M059J (cell line): ENCODE measurements at regions not wholly inside any gene's neighbourhood (a gene's known extent, or its start where the extent isn't known, plus 50 kb on each side); places are given as distances from the start of the nearest gene placed in this dataset.
A peak's percentile ranks its signal among the peaks of the same experiment; 100 is the strongest.
"Not testable (repeated sequence)": the region's sequence is repeated elsewhere in the genome, so short reads cannot be mapped to it uniquely, and the experiment has no call there.

ENCODE experiments used
- DNase-seq: peaks from one replicate; pipeline ENCODE4 v3.0.0-alpha.2; 2012; ENCODE audit warnings: low read depth

DNA sequence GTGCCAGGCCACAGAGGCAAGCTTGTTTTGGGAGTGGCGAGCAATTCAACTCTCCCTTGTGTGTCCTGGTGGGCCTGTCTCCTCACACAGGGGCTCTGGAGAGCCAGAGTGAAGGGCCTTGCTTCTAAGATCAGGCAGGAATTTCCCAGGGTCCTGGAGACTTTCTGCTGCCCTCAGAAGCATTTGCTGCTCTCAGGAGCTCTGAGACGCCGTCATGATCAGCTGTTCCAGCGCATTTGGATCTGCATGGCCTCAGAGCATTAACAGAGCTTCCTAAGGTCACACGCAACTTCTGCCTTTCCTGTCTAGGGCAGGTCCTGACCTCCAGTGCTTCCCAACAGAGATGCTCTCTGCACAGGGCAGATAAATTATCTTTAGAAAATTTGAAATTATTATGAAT, 52.2 kb upstream of the C10orf90 start:
- DNase-seq: no peak

DNA sequence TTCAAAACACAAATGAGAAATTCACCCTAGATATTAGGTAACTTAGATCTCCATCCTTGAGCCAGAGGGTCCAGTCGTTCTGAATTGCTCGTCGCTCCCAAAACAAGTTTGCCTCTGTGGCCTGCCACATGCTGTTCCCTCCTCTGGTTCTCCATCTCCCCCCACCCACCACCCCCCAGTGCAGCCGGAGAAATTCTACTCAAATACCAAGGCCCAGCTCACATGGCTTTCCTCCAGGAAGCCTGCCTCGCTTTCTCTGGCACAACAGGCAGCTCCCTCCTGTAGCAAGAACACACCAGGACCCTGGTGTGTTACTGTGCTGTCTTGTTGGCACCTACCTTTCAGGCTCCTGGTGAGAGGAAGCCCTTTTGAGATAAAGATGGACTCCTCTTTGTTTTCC, 52.7 kb upstream of the C10orf90 start:
- no peak for DNase-seq

DNA sequence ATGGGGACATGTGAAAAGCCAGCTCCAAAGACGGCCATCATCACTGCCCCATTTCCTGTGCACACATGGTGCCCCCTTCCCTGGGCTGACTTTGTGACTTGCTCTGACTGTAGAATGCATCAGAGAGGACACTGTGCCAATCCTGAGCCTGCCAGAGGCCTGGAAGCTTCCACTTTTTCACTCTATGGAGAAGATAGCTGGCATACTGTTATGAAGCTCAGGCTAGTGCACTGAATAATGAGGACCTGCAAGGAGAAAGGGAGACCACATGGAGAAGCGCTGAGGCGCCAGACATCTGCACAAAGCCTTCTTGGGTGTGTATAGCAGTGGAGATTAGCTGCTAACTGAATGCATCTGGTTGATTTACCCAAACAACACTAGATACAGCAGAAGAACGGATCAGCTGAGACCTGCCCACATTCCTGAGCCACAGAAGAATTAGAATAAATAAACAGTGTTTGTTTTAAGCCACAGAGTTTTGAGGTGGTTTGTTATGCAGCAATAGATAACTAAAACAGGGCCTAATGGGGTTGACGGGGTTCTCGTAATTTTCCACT, 58.9 kb upstream of the C10orf90 start:
- peak; percentile 33 for DNase-seq

DNA sequence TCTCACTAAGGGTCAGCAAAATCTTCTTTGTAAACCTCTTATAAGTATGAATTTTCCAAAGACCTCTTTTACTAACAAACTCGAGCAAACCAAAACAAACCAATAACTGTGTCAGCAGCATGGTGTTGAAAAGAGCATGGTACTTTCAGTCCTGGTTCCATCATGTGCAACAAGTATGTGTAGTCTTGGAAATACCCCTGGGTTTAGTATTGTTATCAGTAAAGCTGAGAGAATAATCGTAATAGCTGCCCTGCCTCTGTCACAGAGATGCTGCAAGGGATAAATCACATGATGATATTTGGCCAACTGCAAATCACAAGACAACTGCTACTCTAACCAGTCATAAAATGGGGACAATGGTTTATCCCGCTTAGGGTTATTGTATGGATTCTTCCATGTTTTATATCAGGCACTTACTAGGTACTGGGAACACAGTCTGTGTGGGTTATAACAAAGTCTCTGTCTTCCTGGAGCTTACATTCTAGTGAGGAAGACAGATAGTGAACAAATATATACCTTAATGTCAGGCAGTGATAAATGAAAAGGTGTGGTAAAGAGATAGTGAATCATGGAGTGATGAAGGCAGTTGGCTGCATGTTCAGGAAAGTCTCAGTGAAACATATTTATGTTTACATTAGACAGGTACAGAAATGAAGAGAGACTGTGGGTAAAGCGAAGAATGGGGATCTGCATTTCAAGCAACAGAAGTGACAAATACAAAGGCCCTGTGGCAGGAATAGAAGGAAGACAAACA, 60.5 kb upstream of the C10orf90 start:
- DNase-seq: no peak

DNA sequence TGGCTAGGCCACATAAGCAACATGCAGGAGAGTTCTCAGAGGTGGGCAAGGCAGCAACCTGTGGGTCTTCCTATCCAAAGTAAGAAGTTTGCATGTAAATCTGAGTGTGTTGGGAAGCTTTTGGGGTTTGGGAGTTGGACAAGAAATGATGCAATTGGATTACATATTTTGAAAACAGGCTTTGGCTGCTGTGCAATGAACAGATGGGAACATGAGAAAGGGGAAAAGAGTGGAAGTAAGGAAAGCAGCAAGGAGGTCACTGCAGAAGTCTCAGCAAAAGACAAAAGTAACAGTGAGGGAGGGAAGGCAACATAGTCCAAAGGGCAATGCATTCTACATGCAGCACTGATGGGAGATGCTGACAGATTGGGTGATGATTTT, 61.1 kb upstream of the C10orf90 start:
- no peak for DNase-seq

DNA sequence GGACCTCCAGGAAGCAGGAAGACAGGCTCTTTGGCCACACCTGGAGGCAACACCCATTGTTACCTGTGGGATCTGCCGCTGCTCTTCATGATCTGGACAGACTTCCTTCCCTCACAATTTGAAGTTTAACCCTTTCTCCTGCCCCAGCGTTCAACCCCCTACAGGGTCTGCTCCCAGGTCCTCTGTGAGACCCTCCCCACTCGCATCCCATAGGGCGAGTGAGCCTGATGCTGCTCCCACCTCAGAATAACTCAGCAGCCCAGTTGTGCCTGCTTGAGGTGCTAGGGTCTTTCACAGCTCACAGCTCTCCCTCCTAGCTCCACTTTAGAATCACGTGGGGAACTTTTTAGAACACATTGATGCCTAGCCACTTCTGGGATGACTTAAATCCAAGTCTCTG, 61.8 kb upstream of the C10orf90 start:
- no peak for DNase-seq

DNA sequence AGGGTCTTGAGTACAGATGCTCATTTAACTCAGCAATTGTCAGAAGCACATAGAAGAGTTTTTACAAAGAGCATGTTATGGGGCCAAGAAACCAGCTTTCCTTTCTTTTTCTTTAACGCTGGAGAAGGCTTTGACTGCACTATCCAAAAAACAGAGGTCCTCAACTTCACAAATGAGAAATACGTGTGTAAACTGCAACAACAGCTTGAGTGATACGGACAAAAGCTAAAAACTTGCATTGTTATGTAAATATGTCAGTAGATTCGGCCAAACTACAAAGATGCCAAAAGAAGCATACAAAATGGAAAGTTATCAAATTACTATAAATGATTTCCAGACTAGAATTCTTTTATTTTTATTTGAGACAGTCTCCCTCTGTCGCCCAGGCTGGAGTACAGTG, 62.4 kb upstream of the C10orf90 start:
- no peak for DNase-seq

DNA sequence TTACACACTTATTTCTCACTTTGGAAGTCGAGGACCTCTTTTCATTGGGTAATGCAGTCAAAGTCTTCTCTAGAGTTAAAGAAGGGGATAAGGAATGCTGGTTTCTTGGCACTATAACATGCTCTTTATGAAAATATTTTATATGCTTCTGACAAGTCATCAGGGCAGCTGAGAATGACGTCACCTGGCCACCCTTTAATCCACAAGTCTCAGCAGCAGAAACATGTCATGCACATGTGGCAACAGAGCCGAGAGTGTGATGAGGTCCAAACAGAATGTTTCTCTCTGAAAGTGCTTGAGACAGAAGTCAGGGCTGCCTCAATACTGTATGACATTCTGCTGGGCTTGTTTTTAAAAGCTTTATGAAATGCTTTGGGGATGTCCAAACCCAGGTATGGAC, 63.5 kb upstream of the C10orf90 start:
- DNase-seq: no peak

DNA sequence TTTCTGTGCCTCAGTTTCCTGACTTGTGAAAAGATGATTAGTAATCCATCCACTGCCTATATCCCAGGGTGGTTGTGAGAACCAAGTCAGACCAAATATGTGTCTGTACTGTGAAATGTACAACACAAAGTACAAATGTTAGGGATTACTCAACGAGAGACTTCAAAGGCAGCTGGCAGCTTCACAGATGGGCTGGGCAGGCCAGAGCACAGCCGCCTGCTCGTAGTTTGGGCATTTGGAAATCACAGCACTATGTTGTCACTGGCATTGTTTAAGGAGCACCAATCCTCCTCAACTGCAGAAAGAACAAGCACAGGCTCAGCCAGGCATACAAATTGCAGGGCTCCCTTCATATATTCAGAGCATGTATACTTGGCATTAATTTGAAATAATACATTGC, 64.5 kb upstream of the C10orf90 start:
- no peak for DNase-seq

DNA sequence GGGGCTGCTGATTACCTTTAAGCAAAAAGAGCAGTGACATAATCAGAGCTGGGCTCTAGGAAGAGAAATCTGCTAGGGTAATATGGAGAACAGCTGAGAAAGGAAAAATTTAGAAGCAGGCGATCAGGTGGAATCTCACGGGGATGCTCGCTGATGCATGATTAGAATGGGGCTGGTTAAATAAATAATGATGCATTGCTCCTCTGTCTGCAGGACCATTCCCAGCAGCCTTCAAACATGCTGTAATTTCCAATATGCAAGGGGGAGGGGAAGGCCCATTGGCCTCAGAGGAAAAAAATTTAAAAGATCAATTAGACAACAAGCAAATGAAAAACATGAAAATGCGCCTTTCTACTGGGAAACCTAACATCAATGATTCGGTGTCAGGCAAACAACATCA, 65.6 kb upstream of the C10orf90 start:
- no peak for DNase-seq

DNA sequence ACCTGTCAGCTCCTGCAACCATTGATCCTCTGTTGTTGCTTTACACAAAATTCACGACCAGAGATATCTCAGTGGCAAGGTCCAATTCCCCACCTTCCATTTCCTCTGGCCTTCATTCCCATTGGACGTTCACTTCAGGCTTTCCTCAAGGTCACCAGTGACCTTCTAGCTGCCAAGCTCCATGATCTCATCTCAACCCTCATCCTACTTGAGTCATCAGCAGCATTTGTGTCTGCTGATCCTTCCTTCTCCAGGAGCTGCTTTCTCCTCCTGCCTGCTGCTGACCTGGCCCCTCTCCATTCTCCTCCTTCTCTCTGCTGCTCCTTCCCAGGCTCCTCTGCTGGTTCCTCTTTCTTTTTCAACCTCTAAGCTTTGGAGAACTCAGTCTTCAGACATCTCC, 66.2 kb upstream of the C10orf90 start:
- DNase-seq: peak; percentile 25

DNA sequence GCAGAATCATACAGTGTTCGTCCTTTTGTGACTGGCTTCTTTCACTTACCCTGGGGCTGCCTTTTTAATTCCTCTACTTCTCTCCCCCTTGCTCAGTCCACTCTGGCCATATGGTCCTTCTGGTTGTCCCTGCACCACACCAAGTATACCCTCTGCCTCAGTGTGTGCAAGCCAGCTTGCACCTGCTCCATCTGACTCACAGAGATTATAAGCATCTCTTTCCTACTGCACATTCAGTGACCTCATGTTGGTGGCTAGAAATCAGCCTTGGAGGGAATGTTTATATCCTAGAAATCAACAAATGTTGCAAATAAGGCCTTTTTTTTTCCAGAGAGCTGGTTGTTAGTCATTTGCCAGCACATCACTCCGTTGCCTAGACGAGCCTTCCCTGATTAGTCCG, 67.5 kb upstream of the C10orf90 start:
- DNase-seq: peak; percentile 45

DNA sequence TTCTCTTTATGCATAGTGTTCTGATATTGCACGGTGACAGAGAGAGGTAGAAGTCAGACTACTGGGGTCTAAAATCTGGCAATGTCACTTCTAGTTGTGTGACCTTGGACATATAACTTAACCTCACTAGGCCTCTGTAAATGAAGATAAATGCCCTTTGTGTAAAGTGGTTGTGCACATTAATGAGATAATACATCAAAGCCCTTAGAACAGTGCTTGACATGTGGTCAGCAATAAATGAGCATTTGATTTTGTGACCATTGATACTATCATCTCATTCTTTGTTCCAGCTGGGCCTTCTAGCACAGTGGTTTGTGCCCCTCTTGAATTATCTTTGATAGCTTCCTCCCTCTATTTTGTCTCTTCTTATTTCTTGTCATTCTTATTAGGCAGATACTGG, 74.1 kb upstream of the C10orf90 start:
- DNase-seq: peak; percentile 14

DNA sequence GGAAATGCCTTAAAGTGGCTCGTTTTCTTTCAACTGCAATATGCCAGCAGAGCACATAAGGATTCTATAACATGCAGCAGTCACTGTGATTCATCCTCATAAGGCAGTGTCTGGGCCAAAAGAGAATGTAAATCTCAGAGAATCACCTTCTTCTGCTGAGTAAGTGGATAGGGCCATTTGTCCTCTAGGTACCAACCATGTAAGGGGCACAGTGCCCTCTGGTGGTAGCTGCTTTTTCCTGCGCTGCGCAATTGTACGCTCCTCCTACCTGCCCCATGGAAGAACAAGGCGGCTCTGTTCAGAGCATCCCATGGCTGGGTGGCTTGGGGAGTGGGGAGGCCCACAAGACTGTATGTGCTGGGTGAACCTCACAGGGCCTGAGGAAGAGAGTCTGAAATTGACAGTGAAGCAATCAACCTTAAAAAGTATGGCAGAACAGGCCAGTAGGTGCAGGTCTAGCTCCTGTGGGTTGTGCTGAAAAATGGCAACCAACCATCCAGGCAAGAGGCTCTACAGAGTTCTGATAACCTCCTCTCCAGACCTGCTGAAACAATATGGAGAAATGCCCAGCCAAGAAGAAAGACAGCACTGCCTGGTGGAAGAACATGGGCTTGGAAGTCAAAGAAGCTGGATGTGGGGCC, 78.6 kb upstream of the C10orf90 start:
- peak; percentile 77 for DNase-seq

DNA sequence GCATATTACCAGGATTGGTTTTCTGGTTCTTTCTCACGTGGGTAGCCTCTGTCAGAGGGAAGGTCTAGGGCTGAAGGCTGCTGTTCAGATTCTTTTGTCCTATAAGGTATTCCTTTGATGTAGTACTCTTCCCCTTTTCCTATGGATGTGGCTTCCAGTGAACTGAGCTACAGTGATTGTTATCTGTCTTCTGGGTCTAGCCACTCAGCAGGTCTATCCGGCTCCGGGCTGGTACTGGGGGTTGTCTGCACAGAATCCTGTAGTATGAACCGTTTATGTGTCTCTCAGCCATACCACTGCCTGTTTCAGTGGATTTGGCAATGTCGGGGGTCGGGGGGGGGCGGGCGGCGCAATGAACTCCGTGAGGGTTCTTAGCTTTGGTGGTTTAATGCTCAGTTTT, 84.5 kb upstream of the C10orf90 start:
- no peak for DNase-seq

DNA sequence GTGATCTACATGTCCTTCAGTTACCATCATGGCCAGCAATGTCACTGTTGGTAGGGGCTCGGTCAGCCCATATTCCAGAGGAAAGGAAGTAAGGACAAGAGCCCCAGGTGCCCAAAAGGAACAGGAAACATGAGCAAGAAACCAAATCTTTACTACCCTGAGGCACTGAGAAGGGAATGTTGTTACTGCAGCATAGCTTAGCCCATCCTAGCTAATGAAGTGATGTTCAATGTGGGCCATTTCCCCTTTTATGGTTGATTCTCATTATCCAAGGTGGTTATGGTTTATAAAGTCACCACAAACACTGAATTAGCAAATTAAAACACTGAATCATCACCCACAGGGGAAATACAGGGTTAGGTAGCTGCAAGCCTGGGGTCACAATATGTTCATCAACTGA, 88.4 kb upstream of the C10orf90 start:
- no peak for DNase-seq

DNA sequence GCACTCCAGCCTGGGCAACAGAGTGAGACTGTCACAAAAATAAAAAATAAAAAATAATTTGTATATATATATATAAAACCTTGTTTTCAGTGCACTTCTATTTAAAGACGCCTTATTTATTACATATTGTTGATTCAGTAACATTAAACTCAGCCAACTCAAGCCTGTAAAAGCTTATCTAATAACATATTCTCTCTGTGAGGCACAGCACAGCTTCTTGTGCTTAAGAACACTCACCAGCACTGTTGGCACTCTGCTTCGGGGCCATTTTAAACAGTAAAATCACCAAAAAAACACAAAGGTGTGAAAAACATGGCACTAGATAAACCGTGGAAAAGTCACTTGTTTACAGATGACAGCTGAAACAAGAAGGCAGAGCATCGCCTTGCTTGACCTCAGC, 89.0 kb upstream of the C10orf90 start:
- no peak for DNase-seq

DNA sequence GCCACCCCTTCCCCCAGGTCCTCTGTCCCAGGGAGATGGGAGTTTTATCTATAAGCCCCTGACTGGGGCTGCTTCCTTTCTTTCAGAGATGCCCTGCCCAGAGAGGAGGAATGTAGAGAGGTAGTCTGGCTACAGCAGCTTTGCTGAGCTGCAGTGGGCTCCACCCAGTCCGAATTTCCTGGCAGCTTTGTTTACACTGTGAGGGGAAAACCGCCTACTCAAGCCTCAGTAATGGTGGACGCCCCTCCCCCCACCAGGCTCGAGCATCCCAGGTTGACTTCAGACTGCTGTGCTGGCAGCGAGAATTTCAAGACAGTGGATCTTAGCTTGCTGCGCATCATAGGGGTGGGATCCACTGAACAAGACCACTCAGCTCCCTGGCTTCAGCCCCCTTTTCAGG, 96.2 kb upstream of the C10orf90 start:
- DNase-seq: not testable (repeated sequence)

DNA sequence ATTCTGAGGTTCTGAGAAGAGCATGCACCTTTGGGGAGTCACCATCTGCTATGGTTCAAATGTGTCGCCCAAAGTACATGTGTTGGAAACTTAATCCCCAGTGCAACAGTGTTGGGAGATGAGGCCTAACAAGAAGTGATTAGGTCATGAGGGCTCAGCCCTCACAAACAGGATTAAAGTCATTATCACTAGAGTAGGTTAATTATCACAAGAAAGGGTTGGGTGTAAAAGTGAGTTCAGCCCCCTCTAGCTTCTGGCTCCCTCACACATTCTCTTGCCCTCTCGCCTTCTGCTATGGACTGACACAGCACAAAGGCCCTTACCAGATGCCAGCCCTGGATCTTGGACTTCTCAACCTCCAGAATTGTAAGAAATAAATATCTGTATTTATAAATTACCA, 100.3 kb upstream of the C10orf90 start:
- DNase-seq: no peak

DNA sequence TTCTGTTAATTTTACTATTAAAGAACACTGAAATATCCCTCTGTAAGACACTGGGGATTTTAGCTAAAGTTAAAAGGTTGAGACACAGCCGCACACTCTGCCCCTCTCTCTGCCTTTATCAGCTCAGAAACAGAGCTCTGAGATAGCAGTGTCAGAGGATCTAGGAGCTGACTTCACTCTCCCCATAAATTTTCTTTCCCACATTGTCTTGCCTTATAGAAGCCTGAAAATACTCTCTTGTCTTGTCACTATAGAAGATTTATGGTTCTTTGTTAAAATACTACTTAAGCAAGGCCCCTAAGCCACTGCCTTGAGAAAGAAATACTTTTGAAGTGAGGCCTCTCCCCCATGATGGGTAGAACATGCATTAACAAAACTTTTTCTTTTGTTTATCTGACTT, 105.7 kb upstream of the C10orf90 start:
- no peak for DNase-seq

DNA sequence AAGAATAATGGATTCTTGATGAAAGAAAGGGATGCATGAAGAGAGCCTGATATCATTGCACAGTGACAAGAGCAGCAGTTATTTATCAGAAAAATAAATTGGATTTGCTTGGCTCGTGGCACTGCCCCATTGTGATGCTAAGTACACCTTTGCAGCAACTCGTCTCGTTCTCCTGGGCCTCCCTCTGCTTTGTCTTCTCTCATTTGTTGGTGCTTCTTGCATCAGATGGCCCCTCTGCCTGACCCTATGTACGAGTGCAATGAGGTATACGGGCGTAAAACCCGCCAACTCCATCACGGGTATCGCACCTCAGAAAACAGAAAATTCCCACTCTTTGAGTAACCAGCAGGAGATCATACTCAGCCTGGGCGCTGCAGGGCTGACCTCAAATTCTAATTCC, 107.2 kb upstream of the C10orf90 start:
- DNase-seq: no peak

DNA sequence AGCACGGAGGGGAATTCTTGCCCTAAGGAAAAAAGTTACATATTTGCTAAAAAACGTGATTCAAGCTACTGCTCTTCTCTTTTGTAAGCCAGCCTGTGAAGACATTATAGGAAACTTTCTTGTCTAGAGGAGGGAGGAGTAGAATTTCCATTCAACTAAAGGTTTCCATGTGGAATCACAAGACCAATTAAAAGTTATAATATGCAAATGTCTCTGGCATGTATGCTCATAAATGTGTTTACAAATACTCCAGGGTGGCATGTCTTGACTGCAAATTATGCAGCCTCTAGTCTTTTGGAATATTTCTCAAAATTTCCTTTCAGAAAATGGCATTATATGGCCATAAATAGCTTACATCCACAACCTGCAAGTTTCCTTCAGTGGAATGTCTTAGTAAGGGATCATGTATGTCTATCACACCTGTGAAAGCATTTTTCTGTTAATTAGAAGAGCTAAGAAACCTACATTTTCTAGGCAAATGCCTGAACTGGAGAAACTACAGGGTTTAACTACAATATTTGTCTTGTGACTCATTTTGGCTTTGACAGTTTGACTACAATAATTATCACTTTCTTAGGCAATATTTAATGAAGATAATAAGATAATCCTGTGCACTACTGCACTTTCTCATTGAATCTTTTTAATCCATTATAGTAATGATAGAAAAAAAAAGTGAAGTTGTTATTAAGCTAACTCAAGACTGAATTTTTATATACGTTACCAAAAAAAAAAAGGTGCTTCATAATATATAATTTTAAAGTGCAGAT, 111.1 kb upstream of the C10orf90 start:
- peak; percentile 7 for DNase-seq
